ENCODE measurements at regions not wholly inside any gene's neighbourhood (a gene's known extent, or its start where the extent isn't known, plus 50 kb on each side); places are given as distances from the start of the nearest gene placed in this dataset.

- in situ Hi-C loops (cut with HindIII; ENCODE audit: extremely low pct_ligation_motif_present, low pct_unique_long_range_greater_than_20kb): no loop called here
These were observed 139.4 kb upstream of the KLF12 start for GRCh38 chr13:74273581-74273980.

More at GRCh38 chr13:74273581-74273980, 139.4 kb upstream of the KLF12 start:
- CTCF ChIA-PET (ENCODE audit: low intra/inter-chr PET ratio, low total read pairs): no interaction called here
- Histone ChIP-seq H3K9me3 (ENCODE audit: low read length) (no peaks in the 10 kb centered on the region), H3K4me1 (ENCODE audit: insufficient read depth, low read length) (peaks cover 4% of the 10 kb centered on the region; the same call in 1 of the 2 replicates), H3K79me2 (ENCODE audit: insufficient read depth, low read length) (no peaks in the 10 kb centered on the region), H3K4me3 (replicated peaks in 1 of 3; ENCODE audit: insufficient read depth in 1 of 3, low read depth in 2 of 3, low read length in 3 of 3) (no peak overlapping the region), H3K36me3 (replicated peaks in 1 of 2; ENCODE audit: control insufficient read depth in 1 of 2, insufficient read depth in 2 of 2, low read length in 2 of 2) (no peaks in the 10 kb centered on the region), H4K20me1 (ENCODE audit: insufficient read depth, low read length) (no peaks in the 10 kb centered on the region), H3K4me2 (ENCODE audit: low read depth, low read length) (no peak overlapping the region), H2AFZ (ENCODE audit: low read length) (no peak overlapping the region), H3K27me3 (ENCODE audit: control insufficient read depth in 1 of 2, insufficient read depth in 2 of 2, low read length in 2 of 2) (no peaks in the 10 kb centered on the region; a peak in 1 of 5 replicates), H3K9ac (ENCODE audit: insufficient read depth, low read depth, low read length) (no peak overlapping the region), H3K27ac (ENCODE audit: extremely low read length, insufficient read depth, low read length) (no peak overlapping the region)
- DNase-seq (ENCODE audit: low spot score): no peak
- intact Hi-C loops (cut with micrococcal nuclease; ENCODE audit: unreplicated experiment): no loop called here
- no peak for ATAC-seq
- FAIRE-seq: no peak
- no TSS peak for BruUV-seq (replicated peaks)
- 0% methylated on average over 1 of the region's 1 CpG for WGBS (ENCODE audit: low lambda C conversion rate)
- TF ChIP-seq ETV6 (CRISPR knock-in tag; conservative IDR thresholded peaks at IDR 0.05) (no peak), ZFYVE20 (CRISPR knock-in tag; IDR thresholded peaks at IDR 0.05; ENCODE audit: borderline replicate concordance, low read depth) (no peak), ZNF709 (CRISPR knock-in tag; IDR thresholded peaks at IDR 0.05) (no peak), GPBP1L1 (CRISPR knock-in tag; IDR thresholded peaks at IDR 0.05) (no peak), KLF11 (CRISPR knock-in tag; IDR thresholded peaks at IDR 0.05) (no peak), ATF3 (CRISPR knock-in tag; IDR thresholded peaks at IDR 0.05) (no peak), ARID4A (CRISPR knock-in tag; IDR thresholded peaks at IDR 0.05; ENCODE audit: borderline replicate concordance) (no peak)
- POLR2A ChIA-PET: no interaction called here
